Hepatocyte (in vitro differentiated cells): ENCODE measurements at regions not wholly inside any gene's neighbourhood (a gene's known extent, or its start where the extent isn't known, plus 50 kb on each side); places are given as distances from the start of the nearest gene placed in this dataset.

Experiments
- DNase-seq: peaks from one replicate; pipeline ENCODE4 v3.0.0-alpha.2; 2016; ENCODE audit warnings: low spot score
- H2AFZ ChIP-seq: fragments of 200-600 bp; sonication (generic); 2 replicates; pipeline ENCODE4 v1.6.0; 2016; ENCODE audit warnings: antibody characterized with exemption, mild to moderate bottlenecking
- H3K27ac ChIP-seq: fragments of 200-600 bp; sonication (generic); 2 replicates; pipeline ENCODE4 v1.5.1; 2016; ENCODE audit warnings: mild to moderate bottlenecking
- H3K27me3 ChIP-seq: fragments of 200-600 bp; sonication (generic); 2 replicates; pipeline ENCODE4 v1.6.1; 2016
- H3K36me3 ChIP-seq: fragments of 200-600 bp; sonication (generic); replicated peaks from 2 replicates; pipeline ENCODE4 v1.5.1; 2016; ENCODE audit warnings: low read depth; ENCODE audit not compliant: insufficient read depth
- H3K4me1 ChIP-seq: fragments of 200-600 bp; sonication (generic); 2 replicates; pipeline ENCODE4 v1.5.1; 2016; ENCODE audit warnings: mild to moderate bottlenecking, moderate library complexity; ENCODE audit not compliant: insufficient read depth
- H3K4me2 ChIP-seq: fragments of 200-600 bp; sonication (generic); 2 replicates; pipeline ENCODE4 v1.6.0; 2016
- H3K4me3 ChIP-seq: fragments of 200-600 bp; sonication (generic); 2 replicates; pipeline ENCODE4 v1.5.1; 2016; ENCODE audit warnings: mild to moderate bottlenecking
- H3K79me2 ChIP-seq: fragments of 200-600 bp; sonication (generic); 2 replicates; pipeline ENCODE4 v1.6.0; 2017; ENCODE audit warnings: mild to moderate bottlenecking
- H3K9me2 ChIP-seq: fragments of 200-600 bp; sonication (generic); replicated peaks from 2 replicates; pipeline ENCODE4 v1.6.0; 2017; ENCODE audit warnings: mild to moderate bottlenecking; ENCODE audit not compliant: insufficient read depth
- H3K9me3 ChIP-seq: fragments of 200-600 bp; sonication (generic); 2 replicates; pipeline ENCODE4 v1.5.1; 2016; ENCODE audit warnings: low read depth, mild to moderate bottlenecking
- H4K20me1 ChIP-seq: fragments of 200-600 bp; sonication (generic); 2 replicates; pipeline ENCODE4 v1.6.0; 2016; ENCODE audit warnings: mild to moderate bottlenecking; ENCODE audit not compliant: insufficient read depth, poor library complexity, severe bottlenecking
- CTCF ChIP-seq: fragments of 200-600 bp; sonication (generic); IDR thresholded peaks from 2 replicates; pipeline ENCODE4 v1.5.1; 2016; ENCODE audit warnings: antibody characterized with exemption, mild to moderate bottlenecking; ENCODE audit not compliant: poor library complexity
- EZH2 ChIP-seq: fragments of 200-600 bp; sonication (generic); IDR thresholded peaks from 2 replicates; pipeline ENCODE4 v1.6.1; 2016; ENCODE audit warnings: antibody characterized with exemption, mild to moderate bottlenecking, borderline replicate concordance
- EZH2phosphoT487 ChIP-seq: fragments of 200-600 bp; sonication (generic); IDR thresholded peaks from one replicate; pipeline ENCODE4 v1.6.1; 2018; ENCODE audit warnings: antibody characterized with exemption, mild to moderate bottlenecking, low read depth, moderate library complexity; ENCODE audit not compliant: unreplicated experiment, severe bottlenecking
- WGBS: methylation state at CpG from one replicate; pipeline ENCODE4 v1.1.6; 2016; ENCODE audit warnings: low lambda C conversion rate; ENCODE audit errors: missing lambda C conversion rate; 5-methylcytosine and 5-hydroxymethylcytosine counted together

- Histone ChIP-seq H3K9me2 (no peaks in the 10 kb centered on the region), H4K20me1 (no peaks in the 10 kb centered on the region), H3K4me1 (no peaks in the 10 kb centered on the region), H2AFZ (no peak overlapping the region), H3K79me2 (no peaks in the 10 kb centered on the region), H3K36me3 (no peaks in the 10 kb centered on the region), H3K4me3 (no peak overlapping the region), H3K9me3 (no peaks in the 10 kb centered on the region), H3K4me2 (no peak overlapping the region), H3K27ac (no peak overlapping the region), H3K27me3 (no peaks in the 10 kb centered on the region)
- TF ChIP-seq EZH2: no peak
- TF ChIP-seq EZH2phosphoT487: no peak
- no peak for TF ChIP-seq CTCF
- DNase-seq: no peak
- WGBS: 86% methylated on average over 2 of the region's 2 CpGs
These were observed 84.3 kb upstream of the ZNF385D start for GRCh38 chr3:21835264-21835663.

GRCh38 chr3:21836227-21836626 is 85.2 kb upstream of the ZNF385D start:
- H3K9me2 ChIP-seq: no peaks in the 10 kb centered on the region
- no peaks in the 10 kb centered on the region for H3K4me1 ChIP-seq
- no peaks in the 10 kb centered on the region for H3K27me3 ChIP-seq
- H2AFZ ChIP-seq: no peak overlapping the region
- no peaks in the 10 kb centered on the region for H3K36me3 ChIP-seq
- H4K20me1 ChIP-seq: no peaks in the 10 kb centered on the region
- DNase-seq: no peak
- H3K27ac ChIP-seq: no peak overlapping the region
- H3K79me2 ChIP-seq: no peaks in the 10 kb centered on the region
- H3K4me2 ChIP-seq: no peak overlapping the region
- no peak overlapping the region for H3K4me3 ChIP-seq
- TF ChIP-seq CTCF: no peak
- TF ChIP-seq EZH2phosphoT487: no peak
- TF ChIP-seq EZH2: no peak
- 86% methylated on average over 4 of the region's 4 CpGs for WGBS
- H3K9me3 ChIP-seq: no peaks in the 10 kb centered on the region

- Histone ChIP-seq H3K9me3 (no peaks in the 10 kb centered on the region), H3K27ac (no peak overlapping the region), H3K4me1 (no peaks in the 10 kb centered on the region), H3K79me2 (no peaks in the 10 kb centered on the region), H3K36me3 (no peaks in the 10 kb centered on the region), H3K4me2 (no peak overlapping the region), H3K4me3 (no peak overlapping the region), H4K20me1 (no peaks in the 10 kb centered on the region), H3K27me3 (no peaks in the 10 kb centered on the region), H2AFZ (no peak overlapping the region), H3K9me2 (no peaks in the 10 kb centered on the region)
- no peak for TF ChIP-seq CTCF
- no peak for TF ChIP-seq EZH2phosphoT487
- no peak for TF ChIP-seq EZH2
- 78% methylated on average over 1 of the region's 1 CpG for WGBS
- no peak for DNase-seq
These were observed 88.2 kb upstream of the ZNF385D start for GRCh38 chr3:21839176-21839575.

GRCh38 chr3:21839592-21839991 is 88.6 kb upstream of the ZNF385D start:
- no peak overlapping the region for H3K4me2 ChIP-seq

More at GRCh38 chr3:21839592-21839991, 88.6 kb upstream of the ZNF385D start:
- no peaks in the 10 kb centered on the region for H3K79me2 ChIP-seq
- TF ChIP-seq EZH2phosphoT487 (no peak), CTCF (peak; percentile 33), EZH2 (no peak)
- no peak overlapping the region for H2AFZ ChIP-seq
- no peaks in the 10 kb centered on the region for H3K9me2 ChIP-seq
- WGBS: 98% methylated on average over 3 of the region's 3 CpGs
- H3K4me3 ChIP-seq: no peak overlapping the region
- no peaks in the 10 kb centered on the region for H3K4me1 ChIP-seq
- H3K36me3 ChIP-seq: no peaks in the 10 kb centered on the region
- no peak overlapping the region for H3K27ac ChIP-seq
- no peaks in the 10 kb centered on the region for H4K20me1 ChIP-seq
- peak; percentile 16 for DNase-seq
- no peaks in the 10 kb centered on the region for H3K9me3 ChIP-seq
- H3K27me3 ChIP-seq: no peaks in the 10 kb centered on the region
